GM12878 (cell line): ENCODE measurements at regions not wholly inside any gene's neighbourhood (a gene's known extent, or its start where the extent isn't known, plus 50 kb on each side); places are given as distances from the start of the nearest gene placed in this dataset.

ENCODE experiments used
- ATAC-seq: fragments of 200-7000 bp; cut with Tn5 transposase; 3 replicates; pipeline ENCODE4 v1.9.1; 2020; ENCODE audit warnings: mild to moderate bottlenecking, moderate library complexity
- BruUV-seq: library from RNA; stranded (reverse); fragments of 400-500 nt; replicated peaks from 2 replicates; lab custom pipeline; 2021; lab: Mats Ljungman, UMichigan
- CTCF ChIA-PET: fragments of 300-600 bp; sonication (Branson Sonifier 250); formaldehyde crosslinking; extraction: SDS; loops from one replicate; lab custom pipeline; 2021; ENCODE audit warnings: inconsistent platforms; lab: Yijun Ruan, JAX
- POLR2A ChIA-PET: fragments of 350-600 bp; formaldehyde crosslinking; extraction: SDS; loops from one replicate; lab custom pipeline; 2021; ENCODE audit warnings: inconsistent platforms; lab: Charles Lee
- RAD21 ChIA-PET: fragments of 300-600 bp; sonication (Branson Sonifier 250); formaldehyde crosslinking; loops from one replicate; lab custom pipeline; 2023; ENCODE audit warnings: antibody characterized with exemption; ENCODE audit not compliant: unreplicated experiment; lab: Charles Lee
- SMC1A ChIA-PET: fragments of 300-600 bp; sonication (Branson Sonifier 250); formaldehyde crosslinking; loops from one replicate; lab custom pipeline; 2023; ENCODE audit not compliant: unreplicated experiment, uncharacterized antibody; lab: Charles Lee
- DNase-seq: peaks from one replicate; pipeline ENCODE4 v3.0.0-alpha.2; 2011; ENCODE audit warnings: low read depth, low spot score
- FAIRE-seq: peaks from 3 replicates; lab custom pipeline; 2011; peaks lifted over from hg19 to GRCh38; lab: Jason Lieb, UNC
- H2AFZ ChIP-seq: 2 replicates; pipeline ENCODE4 v1.6.0; 2011; ENCODE audit warnings: low read depth, low read length, control low read depth; ENCODE audit not compliant: control insufficient read depth
- H3K27ac ChIP-seq: 2 replicates; pipeline ENCODE4 v1.5.1; 2011; ENCODE audit warnings: control low read depth; ENCODE audit not compliant: control insufficient read depth, insufficient read depth
- H3K27me3 ChIP-seq, 2 experiments: replicated peaks in 1 of 2; 2 replicates each; pipeline versions ENCODE4 v1.6.0 to v1.6.1; 2011; ENCODE audit warnings: low read length in 1 of 2; ENCODE audit not compliant: control insufficient read depth in 2 of 2, insufficient read depth in 2 of 2
- H3K36me3 ChIP-seq, 2 experiments: 2 replicates each; pipeline ENCODE4 v1.5.1; 2011; ENCODE audit warnings: low read length in 1 of 2; ENCODE audit not compliant: control insufficient read depth in 2 of 2, insufficient read depth in 2 of 2
- H3K4me1 ChIP-seq: 2 replicates; pipeline ENCODE4 v1.6.1; 2011; ENCODE audit warnings: mild to moderate bottlenecking, low read length, moderate library complexity, mixed read lengths; ENCODE audit not compliant: control insufficient read depth, insufficient read depth
- H3K4me2 ChIP-seq: 2 replicates; pipeline ENCODE4 v1.6.0; 2011; ENCODE audit warnings: control low read depth; ENCODE audit not compliant: control insufficient read depth, insufficient read depth
- H3K4me3 ChIP-seq: fragments of 200-600 bp; sonication (generic); 2 replicates; pipeline ENCODE4 v1.5.1; 2016
- H3K79me2 ChIP-seq: 2 replicates; pipeline ENCODE4 v1.6.0; 2011; ENCODE audit warnings: low read length; ENCODE audit not compliant: control insufficient read depth, insufficient read depth
- H3K9ac ChIP-seq: 2 replicates; pipeline ENCODE4 v1.8.0; 2011; ENCODE audit warnings: low read length, control low read depth, mixed read lengths; ENCODE audit not compliant: control insufficient read depth, insufficient read depth
- H3K9me3 ChIP-seq: replicated peaks from 3 replicates; pipeline ENCODE4 v1.5.1; 2011; ENCODE audit warnings: mild to moderate bottlenecking, low read length; ENCODE audit not compliant: control insufficient read depth, insufficient read depth
- H4K20me1 ChIP-seq: 2 replicates; pipeline ENCODE4 v1.6.0; 2011; ENCODE audit not compliant: control insufficient read depth, insufficient read depth
- BHLHE40 ChIP-seq, 2 experiments: fragments of 450-650 bp in 1 of 2; IDR thresholded peaks; 2 replicates each; pipeline ENCODE4 v1.6.1; 2011 to 2017; ENCODE audit warnings: low read depth in 2 of 2, borderline replicate concordance in 1 of 2, improper control_type of control experiment in 1 of 2, low read length in 1 of 2, mild to moderate bottlenecking in 1 of 2
- CBFB ChIP-seq: IDR thresholded peaks from 2 replicates; pipeline ENCODE4 v1.6.1; 2016; ENCODE audit warnings: antibody characterized with exemption, low read depth
- E2F8 ChIP-seq: fragments of 450-650 bp; IDR thresholded peaks from 2 replicates; pipeline ENCODE4 v1.6.1; 2018; ENCODE audit warnings: mild to moderate bottlenecking, low read depth, moderate library complexity; ENCODE audit not compliant: partially characterized antibody
- POLR2A ChIP-seq: IDR thresholded peaks from 2 replicates; pipeline ENCODE4 v1.6.1; 2011; ENCODE audit warnings: low read depth, mild to moderate bottlenecking, low read length
- in situ Hi-C: fragments of 300-500 bp; cut with MboI; formaldehyde crosslinking; loops from 9 replicates; pipeline ENCODE4 v1.14.3; 2018; ENCODE audit warnings: mixed read lengths
- intact Hi-C: fragments of 100-400 bp; cut with micrococcal nuclease; formaldehyde crosslinking; loops from one replicate; pipeline ENCODE4 v1.14.2; 2022; ENCODE audit not compliant: unreplicated experiment
- TF ChIP-seq, protein P1 (sequence below): fragments of 450-650 bp; IDR thresholded peaks from 2 replicates; pipeline ENCODE4 v1.6.1; 2017; ENCODE audit warnings: mild to moderate bottlenecking, moderate library complexity

DNA sequence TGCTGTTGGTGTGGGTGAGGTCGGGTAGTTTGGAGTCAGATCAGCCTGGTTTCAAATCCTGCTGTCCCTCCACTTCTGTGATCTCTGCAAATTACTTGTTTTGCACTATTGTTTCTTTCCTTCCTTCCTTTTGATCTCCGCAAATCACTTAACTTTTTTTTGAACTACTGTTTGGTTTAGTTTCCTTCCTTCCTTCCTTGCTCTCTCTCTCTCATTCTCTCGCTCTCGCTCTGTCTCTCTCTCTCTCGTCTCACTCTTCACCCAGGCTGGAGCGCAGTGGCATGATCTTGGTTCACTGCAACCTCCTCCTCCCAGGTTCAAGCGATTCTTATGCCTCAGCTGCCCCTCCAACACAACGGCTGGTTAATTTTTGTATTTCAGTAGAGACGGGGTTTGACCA is 141.6 kb upstream of the ITGA6 start (continued):
- TF ChIP-seq, protein P1, sequence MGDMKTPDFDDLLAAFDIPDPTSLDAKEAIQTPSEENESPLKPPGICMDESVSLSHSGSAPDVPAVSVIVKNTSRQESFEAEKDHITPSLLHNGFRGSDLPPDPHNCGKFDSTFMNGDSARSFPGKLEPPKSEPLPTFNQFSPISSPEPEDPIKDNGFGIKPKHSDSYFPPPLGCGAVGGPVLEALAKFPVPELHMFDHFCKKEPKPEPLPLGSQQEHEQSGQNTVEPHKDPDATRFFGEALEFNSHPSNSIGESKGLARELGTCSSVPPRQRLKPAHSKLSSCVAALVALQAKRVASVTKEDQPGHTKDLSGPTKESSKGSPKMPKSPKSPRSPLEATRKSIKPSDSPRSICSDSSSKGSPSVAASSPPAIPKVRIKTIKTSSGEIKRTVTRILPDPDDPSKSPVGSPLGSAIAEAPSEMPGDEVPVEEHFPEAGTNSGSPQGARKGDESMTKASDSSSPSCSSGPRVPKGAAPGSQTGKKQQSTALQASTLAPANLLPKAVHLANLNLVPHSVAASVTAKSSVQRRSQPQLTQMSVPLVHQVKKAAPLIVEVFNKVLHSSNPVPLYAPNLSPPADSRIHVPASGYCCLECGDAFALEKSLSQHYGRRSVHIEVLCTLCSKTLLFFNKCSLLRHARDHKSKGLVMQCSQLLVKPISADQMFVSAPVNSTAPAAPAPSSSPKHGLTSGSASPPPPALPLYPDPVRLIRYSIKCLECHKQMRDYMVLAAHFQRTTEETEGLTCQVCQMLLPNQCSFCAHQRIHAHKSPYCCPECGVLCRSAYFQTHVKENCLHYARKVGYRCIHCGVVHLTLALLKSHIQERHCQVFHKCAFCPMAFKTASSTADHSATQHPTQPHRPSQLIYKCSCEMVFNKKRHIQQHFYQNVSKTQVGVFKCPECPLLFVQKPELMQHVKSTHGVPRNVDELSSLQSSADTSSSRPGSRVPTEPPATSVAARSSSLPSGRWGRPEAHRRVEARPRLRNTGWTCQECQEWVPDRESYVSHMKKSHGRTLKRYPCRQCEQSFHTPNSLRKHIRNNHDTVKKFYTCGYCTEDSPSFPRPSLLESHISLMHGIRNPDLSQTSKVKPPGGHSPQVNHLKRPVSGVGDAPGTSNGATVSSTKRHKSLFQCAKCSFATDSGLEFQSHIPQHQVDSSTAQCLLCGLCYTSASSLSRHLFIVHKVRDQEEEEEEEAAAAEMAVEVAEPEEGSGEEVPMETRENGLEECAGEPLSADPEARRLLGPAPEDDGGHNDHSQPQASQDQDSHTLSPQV, result no peak
- no peak for TF ChIP-seq BHLHE40 (IDR thresholded peaks at IDR 0.05; ENCODE audit: borderline replicate concordance in 1 of 2, low read depth in 2 of 2, low read length in 1 of 2)

- no peak for TF ChIP-seq POLR2A
- no peak for TF ChIP-seq CBFB
- no peak for TF ChIP-seq E2F8
- TF ChIP-seq, all 136 proteins: peak for 0
- intact Hi-C loops, result no loop called here
- H3K4me3 ChIP-seq, result no peak overlapping the region
- H3K79me2 ChIP-seq, result no peaks in the 10 kb centered on the region
- ChIA-PET POLR2A (no interaction called here), CTCF (no interaction called here), SMC1A (interaction anchor here (1.5 kb wide), 1 partner anchor 173 kb away, joined by 3 read pairs; no protein-coding TSS in a partner anchor), RAD21 (no interaction called here)
- in situ Hi-C loops, result no loop called here
- H3K4me1 ChIP-seq, result no peaks in the 10 kb centered on the region
- FAIRE-seq (no peak), ATAC-seq (no peak), DNase-seq (no peak)
- H4K20me1 ChIP-seq, result no peaks in the 10 kb centered on the region
- no peaks in the 10 kb centered on the region for H3K36me3 ChIP-seq
- H3K9ac ChIP-seq, result no peak overlapping the region
- no TSS peak for BruUV-seq
- H3K4me2 ChIP-seq, result no peak overlapping the region
- H3K9me3 ChIP-seq, result no peaks in the 10 kb centered on the region
- H3K27me3 ChIP-seq, result no peaks in the 10 kb centered on the region
- H2AFZ ChIP-seq, result no peak overlapping the region
- H3K27ac ChIP-seq, result no peak overlapping the region
Measured at GRCh38 chr2:172287190-172287589, 140.2 kb upstream of the ITGA6 start.
